Glomerular visceral epithelial cell (primary cell): ENCODE measurements at regions not wholly inside any gene's neighbourhood (a gene's known extent, or its start where the extent isn't known, plus 50 kb on each side); places are given as distances from the start of the nearest gene placed in this dataset.
A peak's percentile ranks its signal among the peaks of the same experiment; 100 is the strongest.
"Not testable (repeated sequence)": the region's sequence is repeated elsewhere in the genome, so short reads cannot be mapped to it uniquely, and the experiment has no call there.

Source experiments
- DNase-seq: peaks from one replicate; pipeline ENCODE4 v3.0.0-alpha.2; 2016; ENCODE audit errors: extremely low spot score

DNA sequence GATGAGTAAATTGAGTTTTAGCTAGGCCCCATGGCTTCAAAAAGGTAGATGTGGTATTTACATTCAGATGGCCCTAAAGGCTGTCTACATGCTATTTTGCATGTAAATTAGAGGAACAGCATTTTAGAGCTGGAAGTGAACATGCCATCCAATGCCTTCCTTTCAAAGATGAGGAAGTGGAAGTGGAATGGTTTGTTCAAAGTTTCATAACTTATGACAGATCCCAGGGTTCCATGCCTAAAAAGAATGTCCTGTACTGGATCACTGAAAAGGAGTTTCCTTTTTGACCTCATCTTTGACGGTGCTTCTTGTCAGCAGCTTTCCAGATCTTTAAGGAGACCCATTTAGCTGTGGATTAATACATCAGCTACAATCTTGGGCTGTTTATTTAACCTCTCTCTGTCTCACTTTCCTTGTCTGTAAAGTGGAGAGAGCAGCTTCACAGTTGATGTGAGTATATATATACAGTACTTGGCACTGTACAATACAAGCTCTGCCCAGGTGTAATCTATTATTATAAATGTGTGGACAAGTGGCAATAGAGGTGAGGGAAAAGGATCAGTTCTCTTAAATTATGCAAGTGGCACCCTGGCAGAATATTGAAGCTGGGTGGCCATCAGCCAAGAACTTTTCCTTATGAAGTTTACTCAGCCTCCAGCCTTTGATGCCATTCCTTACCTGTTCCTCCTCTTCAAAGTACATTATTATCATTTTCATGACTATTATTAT is 68.7 kb upstream of the GOLGA8B start:
- DNase-seq: no peak

DNA sequence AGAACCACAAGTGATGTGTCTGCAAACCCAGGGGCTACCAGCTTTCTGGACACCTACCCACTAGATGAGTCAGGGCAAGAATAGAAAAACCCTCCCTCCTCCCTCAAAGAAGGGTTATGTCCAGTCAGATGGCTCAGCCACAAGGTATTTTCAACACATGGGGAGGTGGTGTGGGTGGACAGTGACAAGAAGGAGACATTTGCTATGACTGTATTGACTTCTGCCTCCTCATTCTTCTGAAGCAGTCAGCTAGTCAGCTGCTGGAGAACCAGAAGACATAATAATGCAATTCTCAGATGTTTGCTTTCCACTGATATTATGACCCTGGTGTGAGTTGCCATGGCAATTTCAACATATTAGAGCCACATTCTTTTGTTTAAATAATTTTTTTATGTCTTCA is 66.7 kb upstream of the GOLGA8B start:
- peak; percentile 1 for DNase-seq

DNA sequence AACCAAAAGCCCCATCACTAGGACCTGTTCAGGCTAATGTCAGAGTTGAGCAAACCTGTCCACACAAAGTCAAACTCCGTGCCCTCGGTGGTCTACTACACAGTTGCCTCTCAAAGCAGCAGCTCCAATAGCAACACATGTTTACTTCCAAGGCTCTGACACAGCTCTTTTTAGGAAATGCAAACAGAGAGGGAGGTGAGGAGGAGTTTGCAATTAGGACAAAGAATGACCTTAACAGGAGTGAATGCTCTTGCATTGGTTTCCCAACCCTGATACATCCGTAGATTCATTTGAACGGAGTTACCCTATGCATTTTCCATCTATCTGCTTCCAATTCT is 64.8 kb upstream of the GOLGA8B start:
- no peak for DNase-seq

DNA sequence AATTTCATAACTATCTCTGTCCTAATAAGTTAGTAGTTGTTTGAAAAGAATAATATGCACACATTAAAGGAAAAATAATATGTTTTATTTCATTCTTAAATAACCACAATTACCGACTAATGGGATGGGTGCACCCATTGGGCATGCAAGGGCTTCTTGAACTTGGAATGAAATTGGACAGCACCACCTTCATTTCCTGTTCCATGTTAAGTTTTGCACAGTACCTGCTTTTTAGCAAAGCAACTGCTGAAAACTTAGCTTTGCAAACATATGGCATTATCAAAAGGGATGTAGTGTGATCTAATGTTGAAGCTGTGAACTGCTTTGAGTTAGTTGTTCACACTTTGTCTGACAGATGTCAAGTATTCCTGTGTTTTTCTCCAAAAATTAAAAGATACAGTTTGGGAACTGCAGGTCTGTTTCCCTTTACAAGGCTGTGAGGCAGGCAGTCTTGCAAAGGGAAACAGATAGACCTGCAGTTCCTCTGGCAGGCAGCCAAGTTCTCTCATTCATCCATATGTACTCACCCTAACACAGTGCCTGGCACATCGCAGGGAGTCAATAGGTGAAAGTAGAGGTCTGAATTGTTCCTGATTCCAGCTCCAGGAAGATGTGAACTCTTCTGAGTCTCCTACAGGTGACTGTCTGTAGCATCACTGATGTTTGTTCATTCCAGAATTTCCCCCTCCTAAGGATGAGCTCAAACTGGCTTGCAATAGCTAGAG is 64.3 kb upstream of the GOLGA8B start:
- no peak for DNase-seq

DNA sequence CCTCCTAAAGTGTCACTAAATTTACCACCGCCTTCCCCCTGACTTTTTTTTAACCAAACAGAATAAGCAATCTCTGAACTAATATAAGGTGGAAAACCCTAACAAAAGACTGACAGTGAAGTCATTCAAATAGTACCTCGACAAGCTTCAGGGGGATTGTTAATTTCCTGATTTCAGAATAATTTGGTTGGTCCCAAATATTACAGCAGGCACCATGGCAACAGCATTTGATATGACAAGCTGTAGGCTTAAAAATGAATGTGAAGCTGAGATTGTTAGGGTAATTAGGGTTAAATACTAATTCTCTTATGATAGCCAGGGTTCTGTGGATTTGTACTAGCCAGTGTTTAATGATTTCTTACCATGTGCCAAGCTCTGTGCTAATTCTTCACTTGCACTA is 63.5 kb upstream of the GOLGA8B start:
- DNase-seq: no peak

DNA sequence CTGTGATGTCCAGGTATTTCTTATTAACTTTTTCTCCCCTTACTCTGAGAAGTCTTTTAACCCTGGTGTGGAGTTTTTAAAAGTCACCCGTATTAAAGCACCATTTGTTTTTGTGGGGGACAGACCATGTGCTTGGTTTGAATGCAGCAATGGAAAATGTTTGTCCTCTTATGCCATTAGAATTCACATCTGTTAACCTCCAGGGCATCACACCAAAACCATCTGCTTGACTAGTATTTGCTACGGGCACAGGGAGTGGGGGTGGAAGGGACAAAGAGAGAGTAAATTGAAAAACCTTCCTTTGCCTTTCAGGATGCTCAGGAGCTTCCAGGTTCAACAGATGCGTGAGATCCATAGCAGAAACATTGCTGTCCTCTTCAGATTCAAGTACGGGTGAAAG is 61.4 kb upstream of the GOLGA8B start:
- DNase-seq: no peak

DNA sequence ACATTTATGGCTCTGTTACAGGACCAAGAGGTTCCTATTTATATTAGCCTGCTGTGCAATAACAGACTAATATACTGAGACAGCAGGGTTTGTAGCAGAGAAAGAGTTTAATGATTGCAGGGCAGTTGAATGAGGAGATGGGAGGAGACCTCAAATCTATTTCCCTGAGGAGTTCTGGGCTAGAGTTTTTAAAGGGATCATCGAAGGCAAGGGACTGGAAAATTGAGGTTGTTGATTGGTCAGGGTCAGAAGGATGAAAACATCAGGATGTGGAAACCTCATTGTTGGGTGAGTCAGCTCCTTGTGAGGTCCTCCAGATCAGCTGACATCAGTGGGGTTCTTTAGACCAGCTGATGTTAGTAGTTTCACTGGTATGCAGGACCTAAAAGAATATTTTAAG is 60.6 kb upstream of the GOLGA8B start:
- DNase-seq: peak; percentile 33

DNA sequence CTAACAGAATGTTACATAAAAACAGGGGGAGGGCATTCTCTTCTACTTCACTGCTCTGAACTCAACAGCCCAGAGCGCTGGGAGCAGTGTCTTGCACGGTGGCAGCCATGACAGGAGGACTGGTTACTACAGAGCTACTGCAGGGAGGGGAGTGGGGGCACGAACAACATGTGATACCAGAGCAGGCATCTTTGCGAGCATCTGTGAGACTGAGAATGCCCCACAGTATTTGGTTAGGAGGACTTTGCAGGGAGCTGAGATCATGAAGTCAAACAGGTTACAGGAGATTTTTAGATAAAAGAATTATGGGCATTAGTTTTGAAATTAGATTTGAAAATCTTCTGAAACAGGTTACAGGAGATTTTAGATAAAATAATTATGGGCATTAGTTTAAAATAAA is 58.8 kb upstream of the GOLGA8B start:
- DNase-seq: no peak

DNA sequence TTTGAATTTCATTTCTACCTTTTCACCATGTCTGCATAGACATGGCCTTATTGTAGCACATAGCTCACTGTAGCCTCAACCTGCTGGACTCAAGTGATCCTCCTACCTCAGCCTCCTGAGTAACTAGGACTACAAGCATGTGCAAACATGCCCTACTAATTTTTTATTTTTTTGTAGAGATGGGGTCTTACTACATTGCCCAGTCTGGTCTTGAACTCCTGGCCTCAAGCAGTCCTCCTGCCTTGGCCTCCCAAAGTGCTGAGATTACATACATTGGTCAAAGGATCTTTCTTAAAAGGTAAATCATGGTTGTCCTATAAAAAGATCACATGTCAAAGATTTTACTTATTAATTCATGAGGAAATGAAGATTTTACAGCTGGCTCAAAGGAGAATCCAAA is 57.2 kb upstream of the GOLGA8B start:
- no peak for DNase-seq

DNA sequence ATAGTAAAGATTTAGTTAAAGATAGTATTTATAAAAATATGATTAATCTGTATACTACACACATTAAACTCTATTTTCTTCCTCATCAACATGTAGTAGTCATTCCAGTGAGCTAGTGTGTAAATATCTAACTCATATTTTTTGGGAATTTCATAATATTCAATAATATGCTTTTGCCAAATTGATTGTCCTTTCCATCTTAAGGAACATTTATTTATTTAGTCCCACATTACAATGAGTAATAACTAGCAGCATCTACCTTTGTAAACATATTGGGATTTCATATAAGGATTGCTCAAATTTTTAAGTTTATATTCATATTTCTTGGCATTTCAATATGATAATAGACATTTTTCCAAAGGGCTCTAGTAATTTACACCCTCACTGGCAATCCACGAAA is 53.9 kb upstream of the GOLGA8B start:
- no peak for DNase-seq

DNA sequence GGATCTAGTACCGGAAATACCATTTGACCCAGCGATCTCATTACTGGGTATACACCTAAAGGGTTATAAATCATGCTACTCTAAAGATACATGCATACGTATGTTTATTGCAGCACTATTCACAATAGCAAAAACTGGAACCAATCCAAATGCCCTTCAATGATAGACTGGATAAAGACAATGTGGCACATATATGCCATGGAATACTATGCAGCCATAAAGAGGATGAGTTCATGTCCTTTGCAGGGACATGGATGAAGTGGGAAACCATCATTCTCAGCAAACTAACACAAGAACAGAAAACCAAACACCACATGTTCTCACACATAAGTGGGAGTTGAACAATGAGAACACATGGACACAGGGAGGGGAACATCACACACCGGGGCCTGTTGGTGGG is 50.2 kb upstream of the GOLGA8B start:
- DNase-seq: not testable (repeated sequence)
